Testis (tissue), 2 donors: ENCODE measurements at regions not wholly inside any gene's neighbourhood (a gene's known extent, or its start where the extent isn't known, plus 50 kb on each side); places are given as distances from the start of the nearest gene placed in this dataset.

ENCODE experiments used
- DNase-seq: peaks from one replicate; pipeline ENCODE4 v3.0.0-alpha.2; 2019
- H3K27ac ChIP-seq, 2 donors: fragments of 200-600 bp; sonication (generic); one replicate each; pipeline ENCODE4 v1.5.1; 2019
- H3K27me3 ChIP-seq: fragments of 200-600 bp; sonication (generic); one replicate; pipeline ENCODE4 v1.5.1; 2019
- H3K36me3 ChIP-seq: fragments of 200-600 bp; sonication (generic); one replicate; pipeline ENCODE4 v1.5.1; 2017; ENCODE audit warnings: low read depth; ENCODE audit errors: missing control alignments
- H3K4me1 ChIP-seq: fragments of 200-600 bp; sonication (generic); one replicate; pipeline ENCODE4 v1.5.1; 2019
- H3K4me3 ChIP-seq, 2 donors: fragments of 200-600 bp; sonication (generic); one replicate each; pipeline ENCODE4 v1.5.1; 2017 to 2019
- H3K9me3 ChIP-seq: fragments of 200-600 bp; sonication (generic); one replicate; pipeline ENCODE4 v1.5.1; 2017
- CTCF ChIP-seq, 3 experiments: fragments of 450-650 bp in 2 of 3; fragments of 200-600 bp in 1 of 3; sonication (generic) in 1 of 3; IDR thresholded peaks; one replicate each; pipeline ENCODE4 v1.5.1; 2016 to 2019; ENCODE audit warnings: antibody characterized with exemption in 3 of 3, mild to moderate bottlenecking in 2 of 3, moderate library complexity in 1 of 3
- POLR2A ChIP-seq: fragments of 450-650 bp; IDR thresholded peaks from one replicate; pipeline ENCODE4 v1.6.1; 2017; ENCODE audit warnings: antibody characterized with exemption, mild to moderate bottlenecking, moderate library complexity
- WGBS, 2 donors: methylation state at CpG; one replicate each; pipeline ENCODE4 v1.1.5; 2018; 5-methylcytosine and 5-hydroxymethylcytosine counted together
- intact Hi-C: fragments of 100-400 bp; cut with DNase I; formaldehyde crosslinking; loops from one replicate; pipeline ENCODE4 v1.15.1; 2023; ENCODE audit warnings: low total_unique reads

GRCh38 chr3:8106921-8107320 lies 394.7 kb upstream of the LMCD1 start:
- Histone ChIP-seq H3K36me3 (no peaks in the 10 kb centered on the region), H3K4me3 (no peak overlapping the region), H3K27me3 (no peaks in the 10 kb centered on the region), H3K4me1 (no peaks in the 10 kb centered on the region), H3K27ac (no peak overlapping the region), H3K9me3 (no peaks in the 10 kb centered on the region)
- intact Hi-C loops = no loop called here
- DNase-seq = no peak
- 95 to 100% methylated on average over 2 of the region's 2 CpGs for WGBS, 2 donors
- TF ChIP-seq CTCF (IDR thresholded peaks at IDR 0.05) (no peak), POLR2A (no peak)

GRCh38 chr3:8110966-8111798 lies 390.4 kb upstream of the LMCD1 start:
- DNase-seq = peak; percentile 67
- Histone ChIP-seq H3K36me3 (no peaks in the 10 kb centered on the region), H3K27me3 (no peaks in the 10 kb centered on the region), H3K4me1 (no peaks in the 10 kb centered on the region), H3K27ac (no peak overlapping the region), H3K9me3 (no peaks in the 10 kb centered on the region), H3K4me3 (no peak overlapping the region)
- WGBS, 2 donors = 13 to 20% methylated on average over 14 of the region's 14 CpGs
- intact Hi-C loops = no loop called here
- TF ChIP-seq CTCF (IDR thresholded peaks at IDR 0.05) (peak; percentile 71 to 82 (median 78)), POLR2A (no peak)

- 59 to 62% methylated on average over 7 of the region's 7 CpGs for WGBS, 2 donors
- intact Hi-C loops = no loop called here
- H3K4me3 ChIP-seq = no peak overlapping the region
- H3K27me3 ChIP-seq = no peaks in the 10 kb centered on the region
- no peak overlapping the region for H3K27ac ChIP-seq
- no peaks in the 10 kb centered on the region for H3K4me1 ChIP-seq
- no peaks in the 10 kb centered on the region for H3K36me3 ChIP-seq
- no peak for TF ChIP-seq CTCF (IDR thresholded peaks at IDR 0.05)
- TF ChIP-seq POLR2A = no peak
- H3K9me3 ChIP-seq = no peaks in the 10 kb centered on the region
- no peak for DNase-seq
Measured at GRCh38 chr3:8112587-8112986, 389.0 kb upstream of the LMCD1 start.

- H3K4me1 ChIP-seq = no peaks in the 10 kb centered on the region
- no peak for DNase-seq
Measured at GRCh38 chr3:8113626-8114025, 388.0 kb upstream of the LMCD1 start.

More at GRCh38 chr3:8113626-8114025, 388.0 kb upstream of the LMCD1 start:
- Histone ChIP-seq H3K36me3 (no peaks in the 10 kb centered on the region), H3K4me3 (no peak overlapping the region), H3K27me3 (no peaks in the 10 kb centered on the region), H3K9me3 (no peaks in the 10 kb centered on the region), H3K27ac (no peak overlapping the region)
- TF ChIP-seq POLR2A = no peak
- TF ChIP-seq CTCF (IDR thresholded peaks at IDR 0.05) = no peak
- intact Hi-C loops = no loop called here
- WGBS, 2 donors = 84 to 85% methylated on average over 6 of the region's 6 CpGs
